NT2/D1 (cell line): ENCODE measurements at regions not wholly inside any gene's neighbourhood (a gene's known extent, or its start where the extent isn't known, plus 50 kb on each side); places are given as distances from the start of the nearest gene placed in this dataset.

ENCODE experiments used
- YY1 ChIP-seq: IDR thresholded peaks from 2 replicates; pipeline ENCODE4 v1.6.1; 2011; ENCODE audit not compliant: insufficient read length, insufficient read depth
- ZNF274 ChIP-seq: IDR thresholded peaks from 2 replicates; pipeline ENCODE4 v1.6.1; 2011; ENCODE audit warnings: mild to moderate bottlenecking, low read depth, low read length

DNA sequence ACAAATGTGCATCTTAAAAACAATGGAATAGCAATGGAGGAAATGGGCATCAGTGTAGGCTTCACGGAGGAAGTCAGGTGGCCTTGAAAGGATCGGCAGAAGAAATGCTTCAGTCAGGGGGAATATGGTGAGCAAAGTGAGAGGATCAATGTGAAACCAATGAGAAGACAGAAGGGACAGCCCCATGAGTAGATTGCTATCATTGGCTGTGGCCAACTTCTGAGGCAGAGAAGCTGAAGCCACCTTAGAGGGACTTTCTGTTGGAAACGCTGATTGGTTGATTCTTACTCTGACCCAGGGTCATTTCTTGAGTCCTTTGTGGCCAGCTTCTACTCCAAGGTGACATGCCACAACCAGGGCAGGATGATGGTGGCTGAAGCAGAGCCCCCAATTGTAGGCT, 130.7 kb upstream of the ZNF648 start:
- TF ChIP-seq YY1 = no peak
- TF ChIP-seq ZNF274 = no peak
